ENCODE measurements at regions not wholly inside any gene's neighbourhood (a gene's known extent, or its start where the extent isn't known, plus 50 kb on each side); places are given as distances from the start of the nearest gene placed in this dataset.
A peak's percentile ranks its signal among the peaks of the same experiment; 100 is the strongest.

- TF ChIP-seq, protein P1, sequence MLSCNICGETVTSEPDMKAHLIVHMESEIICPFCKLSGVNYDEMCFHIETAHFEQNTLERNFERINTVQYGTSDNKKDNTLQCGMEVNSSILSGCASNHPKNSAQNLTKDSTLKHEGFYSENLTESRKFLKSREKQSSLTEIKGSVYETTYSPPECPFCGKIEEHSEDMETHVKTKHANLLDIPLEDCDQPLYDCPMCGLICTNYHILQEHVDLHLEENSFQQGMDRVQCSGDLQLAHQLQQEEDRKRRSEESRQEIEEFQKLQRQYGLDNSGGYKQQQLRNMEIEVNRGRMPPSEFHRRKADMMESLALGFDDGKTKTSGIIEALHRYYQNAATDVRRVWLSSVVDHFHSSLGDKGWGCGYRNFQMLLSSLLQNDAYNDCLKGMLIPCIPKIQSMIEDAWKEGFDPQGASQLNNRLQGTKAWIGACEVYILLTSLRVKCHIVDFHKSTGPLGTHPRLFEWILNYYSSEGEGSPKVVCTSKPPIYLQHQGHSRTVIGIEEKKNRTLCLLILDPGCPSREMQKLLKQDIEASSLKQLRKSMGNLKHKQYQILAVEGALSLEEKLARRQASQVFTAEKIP (CRISPR knock-in tag; IDR thresholded peaks at IDR 0.05; ENCODE audit: borderline replicate concordance), result no peak
- TF ChIP-seq ZNF772 (CRISPR knock-in tag; IDR thresholded peaks at IDR 0.05) (0 out of 2 replicates have a peak, but pooled peaks have one; percentile 36), MZF1 (CRISPR knock-in tag; IDR thresholded peaks at IDR 0.05; ENCODE audit: borderline replicate concordance) (no peak), ZNF468 (CRISPR knock-in tag; IDR thresholded peaks at IDR 0.05) (no peak), ZC3H4 (CRISPR knock-in tag; IDR thresholded peaks at IDR 0.05; ENCODE audit: borderline replicate concordance) (no peak), ZNF253 (CRISPR knock-in tag; IDR thresholded peaks at IDR 0.05; ENCODE audit: borderline replicate concordance) (no peak), POLR2AphosphoS2 (IDR thresholded peaks at IDR 0.05; ENCODE audit: low read depth, low read length) (no peak), NCOR1 (IDR thresholded peaks at IDR 0.05; ENCODE audit: borderline replicate concordance, low read length) (no peak), ZBTB3 (CRISPR knock-in tag; IDR thresholded peaks at IDR 0.05; ENCODE audit: borderline replicate concordance, low read depth) (no peak), ZNF788 (CRISPR knock-in tag; IDR thresholded peaks at IDR 0.05; ENCODE audit: borderline replicate concordance) (peak; percentile 68; the same call in 1 of the 2 replicates), PBX2 (CRISPR knock-in tag; IDR thresholded peaks at IDR 0.05) (no peak), ZNF333 (CRISPR knock-in tag; IDR thresholded peaks at IDR 0.05; ENCODE audit: borderline replicate concordance) (no peak), HDAC1 (CRISPR knock-in tag; IDR thresholded peaks at IDR 0.05) (no peak)
- TF ChIP-seq, protein P2, sequence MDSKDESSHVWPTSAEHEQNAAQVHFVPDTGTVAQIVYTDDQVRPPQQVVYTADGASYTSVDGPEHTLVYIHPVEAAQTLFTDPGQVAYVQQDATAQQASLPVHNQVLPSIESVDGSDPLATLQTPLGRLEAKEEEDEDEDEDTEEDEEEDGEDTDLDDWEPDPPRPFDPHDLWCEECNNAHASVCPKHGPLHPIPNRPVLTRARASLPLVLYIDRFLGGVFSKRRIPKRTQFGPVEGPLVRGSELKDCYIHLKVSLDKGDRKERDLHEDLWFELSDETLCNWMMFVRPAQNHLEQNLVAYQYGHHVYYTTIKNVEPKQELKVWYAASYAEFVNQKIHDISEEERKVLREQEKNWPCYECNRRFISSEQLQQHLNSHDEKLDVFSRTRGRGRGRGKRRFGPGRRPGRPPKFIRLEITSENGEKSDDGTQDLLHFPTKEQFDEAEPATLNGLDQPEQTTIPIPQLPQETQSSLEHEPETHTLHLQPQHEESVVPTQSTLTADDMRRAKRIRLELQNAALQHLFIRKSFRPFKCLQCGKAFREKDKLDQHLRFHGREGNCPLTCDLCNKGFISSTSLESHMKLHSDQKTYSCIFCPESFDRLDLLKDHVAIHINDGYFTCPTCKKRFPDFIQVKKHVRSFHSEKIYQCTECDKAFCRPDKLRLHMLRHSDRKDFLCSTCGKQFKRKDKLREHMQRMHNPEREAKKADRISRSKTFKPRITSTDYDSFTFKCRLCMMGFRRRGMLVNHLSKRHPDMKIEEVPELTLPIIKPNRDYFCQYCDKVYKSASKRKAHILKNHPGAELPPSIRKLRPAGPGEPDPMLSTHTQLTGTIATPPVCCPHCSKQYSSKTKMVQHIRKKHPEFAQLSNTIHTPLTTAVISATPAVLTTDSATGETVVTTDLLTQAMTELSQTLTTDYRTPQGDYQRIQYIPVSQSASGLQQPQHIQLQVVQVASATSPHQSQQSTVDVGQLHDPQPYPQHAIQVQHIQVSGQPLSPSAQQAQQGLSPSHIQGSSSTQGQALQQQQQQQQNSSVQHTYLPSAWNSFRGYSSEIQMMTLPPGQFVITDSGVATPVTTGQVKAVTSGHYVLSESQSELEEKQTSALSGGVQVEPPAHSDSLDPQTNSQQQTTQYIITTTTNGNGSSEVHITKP (CRISPR knock-in tag; IDR thresholded peaks at IDR 0.05; ENCODE audit: low read depth), result no peak
- TF ChIP-seq, protein P3, sequence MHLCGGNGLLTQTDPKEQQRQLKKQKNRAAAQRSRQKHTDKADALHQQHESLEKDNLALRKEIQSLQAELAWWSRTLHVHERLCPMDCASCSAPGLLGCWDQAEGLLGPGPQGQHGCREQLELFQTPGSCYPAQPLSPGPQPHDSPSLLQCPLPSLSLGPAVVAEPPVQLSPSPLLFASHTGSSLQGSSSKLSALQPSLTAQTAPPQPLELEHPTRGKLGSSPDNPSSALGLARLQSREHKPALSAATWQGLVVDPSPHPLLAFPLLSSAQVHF (CRISPR knock-in tag; IDR thresholded peaks at IDR 0.05), result no peak
- TF ChIP-seq, protein P4, sequence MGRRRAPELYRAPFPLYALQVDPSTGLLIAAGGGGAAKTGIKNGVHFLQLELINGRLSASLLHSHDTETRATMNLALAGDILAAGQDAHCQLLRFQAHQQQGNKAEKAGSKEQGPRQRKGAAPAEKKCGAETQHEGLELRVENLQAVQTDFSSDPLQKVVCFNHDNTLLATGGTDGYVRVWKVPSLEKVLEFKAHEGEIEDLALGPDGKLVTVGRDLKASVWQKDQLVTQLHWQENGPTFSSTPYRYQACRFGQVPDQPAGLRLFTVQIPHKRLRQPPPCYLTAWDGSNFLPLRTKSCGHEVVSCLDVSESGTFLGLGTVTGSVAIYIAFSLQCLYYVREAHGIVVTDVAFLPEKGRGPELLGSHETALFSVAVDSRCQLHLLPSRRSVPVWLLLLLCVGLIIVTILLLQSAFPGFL (CRISPR knock-in tag; IDR thresholded peaks at IDR 0.05), result no peak
- TF ChIP-seq, protein P5, sequence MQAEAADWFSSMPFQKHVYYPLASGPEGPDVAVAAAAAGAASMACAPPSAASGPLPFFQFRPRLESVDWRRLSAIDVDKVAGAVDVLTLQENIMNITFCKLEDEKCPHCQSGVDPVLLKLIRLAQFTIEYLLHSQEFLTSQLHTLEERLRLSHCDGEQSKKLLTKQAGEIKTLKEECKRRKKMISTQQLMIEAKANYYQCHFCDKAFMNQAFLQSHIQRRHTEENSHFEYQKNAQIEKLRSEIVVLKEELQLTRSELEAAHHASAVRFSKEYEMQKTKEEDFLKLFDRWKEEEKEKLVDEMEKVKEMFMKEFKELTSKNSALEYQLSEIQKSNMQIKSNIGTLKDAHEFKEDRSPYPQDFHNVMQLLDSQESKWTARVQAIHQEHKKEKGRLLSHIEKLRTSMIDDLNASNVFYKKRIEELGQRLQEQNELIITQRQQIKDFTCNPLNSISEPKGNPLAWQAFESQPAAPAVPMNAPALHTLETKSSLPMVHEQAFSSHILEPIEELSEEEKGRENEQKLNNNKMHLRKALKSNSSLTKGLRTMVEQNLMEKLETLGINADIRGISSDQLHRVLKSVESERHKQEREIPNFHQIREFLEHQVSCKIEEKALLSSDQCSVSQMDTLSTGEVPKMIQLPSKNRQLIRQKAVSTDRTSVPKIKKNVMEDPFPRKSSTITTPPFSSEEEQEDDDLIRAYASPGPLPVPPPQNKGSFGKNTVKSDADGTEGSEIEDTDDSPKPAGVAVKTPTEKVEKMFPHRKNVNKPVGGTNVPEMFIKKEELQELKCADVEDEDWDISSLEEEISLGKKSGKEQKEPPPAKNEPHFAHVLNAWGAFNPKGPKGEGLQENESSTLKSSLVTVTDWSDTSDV (CRISPR knock-in tag; IDR thresholded peaks at IDR 0.05), result no peak
Measured at GRCh38 chr2:57759822-57760300, 286.7 kb upstream of the VRK2 start (continued).
